Loucy (cell line): ENCODE measurements at regions not wholly inside any gene's neighbourhood (a gene's known extent, or its start where the extent isn't known, plus 50 kb on each side); places are given as distances from the start of the nearest gene placed in this dataset.

Source experiments
- H2AFZ ChIP-seq: fragments of 200-600 bp; sonication (generic); 2 replicates; pipeline ENCODE4 v1.6.0; 2016; ENCODE audit warnings: antibody characterized with exemption, mild to moderate bottlenecking, low read length, moderate library complexity
- H3F3A ChIP-seq: fragments of 200-600 bp; 2 replicates; pipeline ENCODE4 v1.6.0; 2016; ENCODE audit warnings: antibody characterized with exemption, low read depth, mild to moderate bottlenecking
- H3K27me3 ChIP-seq: fragments of 200-600 bp; sonication (generic); 2 replicates; pipeline ENCODE4 v1.6.1; 2014; ENCODE audit warnings: low read length, mild to moderate bottlenecking; ENCODE audit not compliant: insufficient read depth, poor library complexity, severe bottlenecking
- H3K36me3 ChIP-seq: fragments of 200-600 bp; sonication (generic); 2 replicates; pipeline ENCODE4 v1.6.1; 2016; ENCODE audit warnings: low read length; ENCODE audit not compliant: insufficient read depth
- H3K4me1 ChIP-seq: fragments of 200-600 bp; sonication (generic); 2 replicates; pipeline ENCODE4 v1.5.1; 2014; ENCODE audit warnings: low read length, mild to moderate bottlenecking; ENCODE audit not compliant: insufficient read depth, poor library complexity, severe bottlenecking
- H3K4me2 ChIP-seq: fragments of 200-600 bp; sonication (generic); 2 replicates; pipeline ENCODE4 v1.6.0; 2014; ENCODE audit warnings: antibody characterized with exemption, low read length, low read depth, mild to moderate bottlenecking; ENCODE audit not compliant: poor library complexity, severe bottlenecking
- H3K4me3 ChIP-seq: fragments of 200-600 bp; sonication (generic); 2 replicates; pipeline ENCODE4 v1.5.1; 2014; ENCODE audit warnings: low read length, mild to moderate bottlenecking, mixed read lengths; ENCODE audit not compliant: poor library complexity, severe bottlenecking
- H3K79me2 ChIP-seq: fragments of 200-600 bp; sonication (generic); 2 replicates; pipeline ENCODE4 v1.6.1; 2014; ENCODE audit warnings: low read length; ENCODE audit not compliant: insufficient read depth
- H3K9ac ChIP-seq: fragments of 200-600 bp; sonication (generic); 2 replicates; pipeline ENCODE4 v1.6.0; 2014; ENCODE audit warnings: mild to moderate bottlenecking, low read depth, low read length, moderate library complexity; ENCODE audit not compliant: poor library complexity, severe bottlenecking
- H3K9me2 ChIP-seq: fragments of 200-600 bp; sonication (generic); replicated peaks from 2 replicates; pipeline ENCODE4 v1.6.1; 2016; ENCODE audit warnings: low read depth, low read length, mixed read lengths
- H3K9me3 ChIP-seq: fragments of 200-600 bp; sonication (generic); 2 replicates; pipeline ENCODE4 v1.6.1; 2014; ENCODE audit warnings: mild to moderate bottlenecking, antibody characterized with exemption, low read length, low read depth; ENCODE audit not compliant: insufficient read depth
- H4K20me1 ChIP-seq: fragments of 200-600 bp; sonication (generic); 2 replicates; pipeline ENCODE4 v1.6.0; 2014; ENCODE audit warnings: antibody characterized with exemption, low read length, mild to moderate bottlenecking; ENCODE audit not compliant: insufficient read depth, poor library complexity, severe bottlenecking
- CTCF ChIP-seq: fragments of 200-600 bp; sonication (generic); conservative IDR thresholded peaks from 2 replicates; pipeline ENCODE4 v1.5.1; 2014; ENCODE audit warnings: mild to moderate bottlenecking, antibody characterized with exemption, low read length
- EZH2phosphoT487 ChIP-seq: fragments of 200-600 bp; IDR thresholded peaks from 2 replicates; pipeline ENCODE4 v1.6.1; 2018; ENCODE audit warnings: antibody characterized with exemption, mild to moderate bottlenecking, moderate library complexity, borderline replicate concordance

GRCh38 chr12:28610401-28611114 is 420.3 kb downstream of the CCDC91 start:
- peaks cover 12% of the 10 kb centered on the region; the same call in 1 of the 2 replicates for H3K9me3 ChIP-seq
- H3K4me1 ChIP-seq, result no peaks in the 10 kb centered on the region
- H3K9ac ChIP-seq, result no peak overlapping the region
- H3K27me3 ChIP-seq, result no peaks in the 10 kb centered on the region
- no peaks in the 10 kb centered on the region for H4K20me1 ChIP-seq
- no peaks in the 10 kb centered on the region for H3K79me2 ChIP-seq
- no peak overlapping the region for H2AFZ ChIP-seq
- H3F3A ChIP-seq, result no peaks in the 10 kb centered on the region
- H3K36me3 ChIP-seq, result no peaks in the 10 kb centered on the region
- no peak overlapping the region for H3K4me3 ChIP-seq
- no peak overlapping the region for H3K4me2 ChIP-seq
- 0 out of 2 replicates have a peak, but pooled peaks cover 5% of the 10 kb centered on the region for H3K9me2 ChIP-seq
- TF ChIP-seq CTCF (no peak), EZH2phosphoT487 (no peak)

DNA sequence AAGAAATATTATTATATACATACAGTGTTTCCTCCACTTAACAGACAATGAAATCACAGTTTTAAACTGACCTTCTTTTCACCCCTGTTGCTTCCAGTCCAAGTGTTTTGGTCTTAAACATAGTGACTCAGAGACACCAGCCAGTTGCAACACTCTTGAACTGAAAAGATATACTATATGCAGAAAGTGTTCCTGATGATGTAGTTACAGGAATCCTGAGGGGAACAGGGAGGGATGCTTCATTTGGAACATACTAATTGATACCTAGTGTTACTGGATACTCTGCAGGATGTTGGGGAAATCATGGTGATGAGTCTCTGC is 420.8 kb downstream of the CCDC91 start:
- Histone ChIP-seq H3K9me3 (peaks cover 12% of the 10 kb centered on the region; the same call in 1 of the 2 replicates), H3K4me2 (no peak overlapping the region)

DNA sequence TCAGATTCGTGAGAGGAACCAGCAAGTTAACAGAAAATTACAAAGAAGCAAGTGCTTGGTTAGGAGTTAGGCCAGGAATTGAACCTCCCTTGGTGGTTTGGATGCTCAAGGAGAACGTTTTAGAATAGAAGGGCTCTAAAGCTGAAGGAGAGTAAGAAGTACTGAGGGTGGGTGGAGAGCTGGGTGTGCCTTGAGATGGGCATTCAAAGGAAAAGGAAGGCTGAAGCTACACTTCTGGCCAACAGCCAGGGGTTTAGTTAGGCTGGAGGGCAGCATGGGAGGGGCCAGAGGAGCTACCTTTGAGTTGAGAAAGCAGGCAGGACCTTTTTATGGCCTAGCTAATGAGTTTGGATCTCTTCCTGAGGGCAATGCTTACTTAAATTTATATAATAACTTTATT is 421.2 kb downstream of the CCDC91 start:
- Histone ChIP-seq H3K4me3 (no peak overlapping the region), H3K9me2 (0 out of 2 replicates have a peak, but pooled peaks cover 5% of the 10 kb centered on the region), H3K79me2 (no peaks in the 10 kb centered on the region), H3K9ac (no peak overlapping the region), H2AFZ (no peak overlapping the region), H3K36me3 (no peaks in the 10 kb centered on the region), H3K9me3 (peaks cover 12% of the 10 kb centered on the region; the same call in 1 of the 2 replicates), H3F3A (no peaks in the 10 kb centered on the region), H3K4me1 (no peaks in the 10 kb centered on the region), H3K27me3 (no peaks in the 10 kb centered on the region), H4K20me1 (no peaks in the 10 kb centered on the region), H3K4me2 (no peak overlapping the region)
- TF ChIP-seq EZH2phosphoT487 (no peak), CTCF (no peak)

More for the DNA sequence above, 420.8 kb downstream of the CCDC91 start:
- Histone ChIP-seq H3K9me2 (0 out of 2 replicates have a peak, but pooled peaks cover 5% of the 10 kb centered on the region), H3K36me3 (no peaks in the 10 kb centered on the region), H2AFZ (no peak overlapping the region), H3K4me1 (no peaks in the 10 kb centered on the region), H3K9ac (no peak overlapping the region), H3F3A (no peaks in the 10 kb centered on the region), H3K79me2 (no peaks in the 10 kb centered on the region), H4K20me1 (no peaks in the 10 kb centered on the region), H3K27me3 (no peaks in the 10 kb centered on the region), H3K4me3 (no peak overlapping the region)
- TF ChIP-seq EZH2phosphoT487, result no peak
- no peak for TF ChIP-seq CTCF
